ENCODE measurements at regions not wholly inside any gene's neighbourhood (a gene's known extent, or its start where the extent isn't known, plus 50 kb on each side); places are given as distances from the start of the nearest gene placed in this dataset.
"Not testable (repeated sequence)": the region's sequence is repeated elsewhere in the genome, so short reads cannot be mapped to it uniquely, and the experiment has no call there.

- H3K27ac ChIP-seq (ENCODE audit: low read depth, low read length), result no peak overlapping the region
- H3K9ac ChIP-seq (ENCODE audit: low read length), result no peak overlapping the region
- no peaks in the 10 kb centered on the region for H3F3A ChIP-seq (ENCODE audit: insufficient read depth)
- no peaks in the 10 kb centered on the region; the same call in 1 of the 2 replicates for H3K9me2 ChIP-seq (replicated peaks; ENCODE audit: insufficient read depth, low read length)
- no peak for TF ChIP-seq CTCF (IDR thresholded peaks at IDR 0.05; ENCODE audit: insufficient read depth, low read length, poor library complexity, severe bottlenecking)
- TF ChIP-seq EZH2phosphoT487 (conservative IDR thresholded peaks at IDR 0.05; ENCODE audit: low read length), result no peak
- H3K9me3 ChIP-seq (ENCODE audit: insufficient read depth, low read length), result no peaks in the 10 kb centered on the region
- H2AFZ ChIP-seq (ENCODE audit: low read depth, low read length, severe bottlenecking), result no peak overlapping the region
- H3K4me2 ChIP-seq (ENCODE audit: low read depth, low read length, poor library complexity, severe bottlenecking), result no peak overlapping the region
- H3K79me2 ChIP-seq (ENCODE audit: insufficient read depth, low read length), result no peaks in the 10 kb centered on the region
- H4K20me1 ChIP-seq (ENCODE audit: low read depth, low read length), result no peaks in the 10 kb centered on the region
- no peaks in the 10 kb centered on the region for H3K36me3 ChIP-seq (ENCODE audit: low read length)
- no peak overlapping the region for H3K4me3 ChIP-seq (ENCODE audit: insufficient read depth, low read length, poor library complexity, severe bottlenecking)
- H3K27me3 ChIP-seq (ENCODE audit: low read length), result no peaks in the 10 kb centered on the region
These were observed 1287.3 kb upstream of the ADGRL4 start for GRCh38 chr1:80293818-80294217.

GRCh38 chr1:80288750-80289149 is 1282.2 kb upstream of the ADGRL4 start:
- H3K4me3 ChIP-seq (ENCODE audit: insufficient read depth, low read length, poor library complexity, severe bottlenecking); H3F3A ChIP-seq (ENCODE audit: insufficient read depth); H3K27me3 ChIP-seq (ENCODE audit: low read length); H3K36me3 ChIP-seq (ENCODE audit: low read length); H3K9me2 ChIP-seq (replicated peaks; ENCODE audit: insufficient read depth, low read length); H3K27ac ChIP-seq (ENCODE audit: low read depth, low read length); H4K20me1 ChIP-seq (ENCODE audit: low read depth, low read length); H2AFZ ChIP-seq (ENCODE audit: low read depth, low read length, severe bottlenecking); H3K79me2 ChIP-seq (ENCODE audit: insufficient read depth, low read length); H3K9me3 ChIP-seq (ENCODE audit: insufficient read depth, low read length); H3K4me2 ChIP-seq (ENCODE audit: low read depth, low read length, poor library complexity, severe bottlenecking); H3K9ac ChIP-seq (ENCODE audit: low read length): not testable (repeated sequence)

- Histone ChIP-seq H3K27ac (ENCODE audit: low read depth, low read length) (no peak overlapping the region), H3K4me3 (ENCODE audit: insufficient read depth, low read length, poor library complexity, severe bottlenecking) (no peak overlapping the region), H2AFZ (ENCODE audit: low read depth, low read length, severe bottlenecking) (no peak overlapping the region), H4K20me1 (ENCODE audit: low read depth, low read length) (no peaks in the 10 kb centered on the region), H3K27me3 (ENCODE audit: low read length) (no peaks in the 10 kb centered on the region), H3K36me3 (ENCODE audit: low read length) (no peaks in the 10 kb centered on the region), H3F3A (ENCODE audit: insufficient read depth) (no peaks in the 10 kb centered on the region), H3K4me2 (ENCODE audit: low read depth, low read length, poor library complexity, severe bottlenecking) (no peak overlapping the region), H3K9me3 (ENCODE audit: insufficient read depth, low read length) (no peaks in the 10 kb centered on the region), H3K9ac (ENCODE audit: low read length) (no peak overlapping the region), H3K79me2 (ENCODE audit: insufficient read depth, low read length) (no peaks in the 10 kb centered on the region), H3K9me2 (replicated peaks; ENCODE audit: insufficient read depth, low read length) (no peaks in the 10 kb centered on the region)
- TF ChIP-seq CTCF (IDR thresholded peaks at IDR 0.05; ENCODE audit: insufficient read depth, low read length, poor library complexity, severe bottlenecking), result no peak
- no peak for TF ChIP-seq EZH2phosphoT487 (conservative IDR thresholded peaks at IDR 0.05; ENCODE audit: low read length)
These were observed 1276.0 kb upstream of the ADGRL4 start for GRCh38 chr1:80282536-80282935.

- no peak for TF ChIP-seq EZH2phosphoT487 (conservative IDR thresholded peaks at IDR 0.05; ENCODE audit: low read length)
- no peak for TF ChIP-seq CTCF (IDR thresholded peaks at IDR 0.05; ENCODE audit: insufficient read depth, low read length, poor library complexity, severe bottlenecking)
These were observed 1272.4 kb upstream of the ADGRL4 start for GRCh38 chr1:80278936-80279335.

More at GRCh38 chr1:80278936-80279335, 1272.4 kb upstream of the ADGRL4 start:
- no peaks in the 10 kb centered on the region for H3K79me2 ChIP-seq (ENCODE audit: insufficient read depth, low read length)
- H3K4me2 ChIP-seq (ENCODE audit: low read depth, low read length, poor library complexity, severe bottlenecking), result no peak overlapping the region
- no peak overlapping the region for H2AFZ ChIP-seq (ENCODE audit: low read depth, low read length, severe bottlenecking)
- H3K27me3 ChIP-seq (ENCODE audit: low read length), result no peaks in the 10 kb centered on the region
- no peaks in the 10 kb centered on the region for H3F3A ChIP-seq (ENCODE audit: insufficient read depth)
- no peaks in the 10 kb centered on the region for H3K9me2 ChIP-seq (replicated peaks; ENCODE audit: insufficient read depth, low read length)
- no peak overlapping the region for H3K27ac ChIP-seq (ENCODE audit: low read depth, low read length)
- H4K20me1 ChIP-seq (ENCODE audit: low read depth, low read length), result no peaks in the 10 kb centered on the region
- no peaks in the 10 kb centered on the region for H3K36me3 ChIP-seq (ENCODE audit: low read length)
- H3K4me3 ChIP-seq (ENCODE audit: insufficient read depth, low read length, poor library complexity, severe bottlenecking), result no peak overlapping the region
- no peaks in the 10 kb centered on the region for H3K9me3 ChIP-seq (ENCODE audit: insufficient read depth, low read length)
- no peak overlapping the region for H3K9ac ChIP-seq (ENCODE audit: low read length)

All from SU-DHL-6 (cell line).